NCI-H1105 treated with DMSO at 0.1 percent for 48 hours (cell line): ENCODE measurements at regions not wholly inside any gene's neighbourhood (a gene's known extent, or its start where the extent isn't known, plus 50 kb on each side); places are given as distances from the start of the nearest gene placed in this dataset.

Experiments used
- DNase-seq: peaks from one replicate; lab custom pipeline; 2025; lab: John Stamatoyannopoulos, UW

DNA sequence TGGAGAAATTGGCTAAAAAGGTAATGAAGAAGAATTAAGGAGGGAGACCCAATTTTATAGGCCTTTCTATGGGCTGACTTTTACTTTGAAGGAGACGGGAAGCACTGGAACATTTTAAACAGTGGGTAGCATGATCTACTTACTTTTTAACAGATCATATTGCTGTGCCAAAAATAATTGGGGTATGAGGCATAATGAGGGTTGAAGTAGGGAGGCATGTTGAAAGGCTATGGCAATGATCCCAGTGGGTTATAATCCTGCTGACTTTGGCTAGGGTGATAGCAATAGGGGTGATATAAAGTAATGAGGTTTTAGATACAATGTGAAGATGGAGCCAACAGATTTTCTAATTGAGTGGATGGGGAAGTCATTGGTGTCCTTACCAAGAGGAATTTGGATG, 73.2 kb downstream of the GPR37 start:
- peak; percentile 47 for DNase-seq

DNA sequence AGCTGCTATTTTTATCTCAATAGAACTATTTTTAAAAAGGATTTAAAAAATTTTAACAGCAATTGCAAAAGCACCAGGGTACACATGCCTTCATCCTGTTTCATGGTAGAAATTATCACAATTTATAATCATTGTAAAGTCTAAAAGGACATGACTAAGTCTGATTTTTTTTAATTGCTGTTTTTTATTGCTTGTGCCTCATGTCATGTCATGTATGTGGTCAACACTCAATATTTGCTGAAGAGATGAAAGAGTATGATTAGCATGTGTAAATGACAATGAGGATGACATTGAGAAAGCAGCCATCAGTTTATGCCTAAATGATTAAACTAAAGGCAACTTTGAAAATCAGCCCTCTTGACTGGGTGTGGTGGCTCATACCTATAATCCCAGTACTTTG, 74.8 kb downstream of the GPR37 start:
- no peak for DNase-seq

DNA sequence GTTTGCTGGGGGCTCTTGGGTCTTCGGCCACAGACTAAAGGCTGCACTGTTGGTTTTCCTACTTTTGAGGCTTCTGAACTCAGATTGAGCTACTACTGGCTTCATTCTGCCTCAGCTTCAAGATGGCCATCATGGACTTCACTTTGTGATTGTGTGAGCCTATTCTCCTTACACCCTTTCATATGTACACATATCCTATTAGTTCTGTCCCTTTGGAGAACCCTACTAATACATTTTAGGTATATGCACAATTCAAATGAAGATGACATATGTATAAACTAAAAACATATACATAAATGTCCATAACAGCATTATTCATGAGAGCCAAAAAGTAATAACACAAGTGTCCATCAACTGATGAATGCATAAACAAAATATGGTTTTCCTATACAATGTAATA, 75.7 kb downstream of the GPR37 start:
- DNase-seq: no peak

DNA sequence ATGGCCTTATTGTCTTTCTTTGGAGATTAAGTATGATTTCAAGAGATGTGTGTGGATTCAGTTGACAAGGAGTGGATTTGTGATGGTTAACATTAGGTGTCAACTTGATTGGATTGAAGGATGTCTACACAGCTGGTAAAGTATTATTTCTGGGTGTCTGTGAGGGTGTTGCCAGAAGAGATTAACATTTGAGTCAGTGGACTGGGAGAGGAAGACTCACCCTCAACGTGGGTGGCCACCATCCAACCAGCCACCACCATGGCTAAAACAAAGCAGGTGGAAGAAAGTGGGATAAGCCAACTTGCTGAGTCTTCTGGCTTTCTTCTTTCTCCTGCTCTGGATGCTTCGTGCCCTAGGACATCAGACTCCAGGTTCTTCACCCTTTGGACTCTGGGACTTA, 76.1 kb downstream of the GPR37 start:
- no peak for DNase-seq

DNA sequence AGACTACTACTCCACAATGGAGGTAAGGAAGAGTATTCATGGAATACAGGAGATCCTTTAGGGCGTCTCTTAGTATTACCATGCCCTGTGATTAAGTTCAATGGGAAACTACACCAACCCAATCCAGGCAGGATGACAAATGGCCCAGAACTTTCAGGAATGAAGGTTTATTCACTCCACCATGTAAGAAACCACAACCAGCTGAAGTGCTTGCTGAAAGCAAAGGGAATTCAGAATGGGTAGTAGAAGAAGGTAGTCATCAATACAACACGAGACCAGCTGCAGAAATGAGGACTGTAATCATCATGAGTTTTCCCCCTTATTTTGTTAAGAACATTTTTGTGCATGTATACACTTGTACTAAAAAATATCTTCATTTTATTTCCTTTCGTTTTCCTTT, 76.6 kb downstream of the GPR37 start:
- DNase-seq: no peak

DNA sequence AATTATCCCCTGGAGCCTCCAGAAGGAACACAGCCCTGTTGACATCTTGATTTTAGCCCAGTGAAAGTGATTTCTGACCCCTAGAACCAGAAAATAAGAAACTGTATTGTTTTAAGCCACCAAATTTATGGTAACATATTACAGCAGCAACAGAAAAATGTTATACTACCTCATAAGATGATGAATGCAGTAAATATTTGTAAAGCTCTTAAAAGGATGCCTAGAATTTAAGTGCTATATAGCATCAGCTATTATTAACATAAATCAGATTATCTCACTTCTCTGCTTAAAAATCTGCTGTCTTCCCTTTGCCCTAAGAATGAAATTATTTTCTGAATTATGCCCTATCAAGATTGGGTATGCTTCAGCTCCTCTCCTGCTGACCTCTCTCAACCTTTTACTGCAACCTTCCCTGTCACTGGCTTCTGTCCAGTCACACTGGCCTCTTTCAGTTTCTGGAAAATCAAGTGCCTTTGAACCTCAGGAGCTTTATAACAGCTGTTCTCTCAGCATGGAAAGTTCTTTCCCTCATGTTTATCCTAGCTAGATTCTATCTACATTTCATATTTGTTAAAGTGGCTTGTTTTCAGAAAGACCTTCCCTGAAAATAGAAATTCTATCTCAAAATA, 78.9 kb downstream of the GPR37 start:
- DNase-seq: no peak

DNA sequence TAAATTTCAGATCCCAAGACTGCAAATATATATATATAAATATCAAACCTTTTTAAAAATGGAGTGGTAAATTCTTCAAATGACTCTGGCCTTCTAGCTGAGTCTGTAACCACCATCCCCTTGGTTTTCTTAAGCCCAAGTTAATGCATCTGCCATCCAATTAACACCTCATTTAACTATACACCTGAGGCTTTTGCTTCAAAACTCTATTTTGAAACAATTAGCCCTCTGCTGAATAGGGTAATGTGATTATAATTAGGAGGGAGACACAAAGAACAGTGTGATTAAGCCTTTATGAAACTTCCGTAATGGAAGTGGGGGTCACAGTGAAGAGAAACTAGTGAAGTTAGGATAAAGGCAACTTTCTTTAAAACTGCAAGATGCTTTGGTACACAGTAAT, 83.6 kb downstream of the GPR37 start:
- no peak for DNase-seq

DNA sequence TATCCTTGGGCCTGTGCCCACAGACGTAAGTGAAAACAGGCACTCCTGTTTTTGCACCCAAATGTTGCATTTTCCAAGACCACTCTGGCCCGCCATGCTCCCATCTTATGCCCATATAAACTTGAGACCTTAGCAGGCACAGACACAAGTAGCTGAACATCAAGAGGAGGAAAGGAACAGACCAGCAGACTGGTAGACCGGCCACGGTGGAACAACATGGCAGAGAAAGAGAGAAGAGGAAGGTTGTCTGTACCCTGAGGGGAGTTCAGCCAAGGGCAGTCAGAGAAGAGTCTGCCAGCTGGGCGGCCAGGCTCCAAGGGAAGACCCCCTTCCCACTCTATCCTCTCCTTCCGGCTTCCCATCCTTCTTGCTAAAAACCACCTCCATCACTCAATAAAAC, 85.3 kb downstream of the GPR37 start:
- no peak for DNase-seq

DNA sequence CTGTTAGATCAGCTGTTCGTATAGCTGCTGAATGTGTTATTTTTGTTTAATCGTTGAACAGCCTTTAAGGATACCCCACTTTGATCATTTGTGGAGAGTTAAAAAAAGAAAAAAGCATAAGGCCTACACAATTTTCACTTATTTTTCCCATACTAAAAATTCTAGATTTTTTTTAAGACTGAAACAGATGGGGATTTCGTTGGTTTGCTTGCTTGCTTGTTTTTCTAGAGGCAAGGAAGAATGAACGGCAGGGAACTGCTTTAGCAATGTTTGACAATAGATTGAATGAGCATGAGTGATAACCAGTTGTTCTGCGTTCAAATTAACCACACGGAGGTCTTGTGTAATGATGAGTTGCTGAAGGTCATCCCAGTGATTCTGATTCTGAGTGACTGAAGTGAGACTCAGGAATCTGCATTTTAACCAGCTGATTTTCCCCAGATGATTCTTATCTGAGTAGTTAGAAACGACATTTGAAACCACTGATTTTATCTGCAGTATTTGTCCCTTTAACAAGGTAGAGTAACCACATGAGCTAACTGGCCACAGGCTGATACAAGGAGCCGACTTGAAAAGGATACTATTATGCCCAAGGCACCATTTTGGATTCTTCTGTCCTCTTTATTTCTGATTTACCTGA, 85.9 kb downstream of the GPR37 start:
- DNase-seq: no peak

DNA sequence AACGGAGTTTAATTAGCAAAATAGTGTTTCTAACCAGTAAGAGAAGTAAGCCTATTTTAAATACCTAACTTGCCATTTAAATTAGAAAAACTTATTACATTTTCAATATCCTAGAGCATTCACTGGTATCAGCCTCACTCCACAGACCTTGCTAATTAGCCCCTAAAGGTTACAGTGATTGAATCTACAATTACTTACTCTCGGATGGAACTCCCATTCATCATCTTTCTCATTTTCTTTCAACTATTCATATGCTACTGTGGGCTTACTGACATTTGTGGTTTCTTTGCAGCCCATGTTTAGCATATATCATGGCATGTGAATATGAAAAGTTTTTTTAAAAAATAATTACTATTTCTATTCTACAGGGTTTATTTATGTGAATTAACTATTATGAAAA, 86.4 kb downstream of the GPR37 start:
- no peak for DNase-seq

DNA sequence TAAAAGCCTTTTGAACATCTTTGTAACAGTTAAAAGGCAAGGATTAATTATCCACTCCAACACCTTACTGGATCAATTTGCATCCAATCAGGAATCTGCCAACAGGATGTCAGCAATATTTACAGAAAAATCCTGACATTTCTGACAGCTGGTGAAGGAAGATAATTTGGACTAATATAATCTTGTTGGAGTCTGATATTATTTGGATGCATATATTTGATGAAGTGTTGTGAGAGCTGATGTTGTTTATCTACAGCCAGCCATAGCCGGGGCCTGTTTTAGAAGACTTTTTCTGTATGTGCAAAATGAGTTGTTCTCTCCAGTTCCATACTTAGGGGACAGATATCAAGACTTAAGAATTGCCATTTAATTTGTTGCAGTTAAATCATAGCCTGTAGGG, 91.1 kb downstream of the GPR37 start:
- no peak for DNase-seq

DNA sequence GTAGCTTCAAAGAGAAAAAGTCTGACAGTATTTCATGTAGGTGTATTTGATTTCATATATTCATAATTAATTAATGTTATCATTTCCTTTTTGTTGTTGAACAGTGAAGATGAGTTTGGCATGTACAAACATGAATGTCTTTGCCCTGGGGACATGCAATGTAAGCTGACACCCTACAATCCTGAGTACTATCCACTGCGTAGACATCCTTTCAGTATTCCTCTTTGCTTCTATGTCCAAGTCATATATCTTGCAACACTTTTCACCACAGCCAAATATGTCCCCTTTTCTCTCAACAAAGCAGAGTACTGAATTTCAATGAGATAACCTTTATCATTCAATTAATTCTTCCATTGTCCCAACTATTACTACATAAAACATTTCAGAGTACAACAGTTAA, 93.6 kb downstream of the GPR37 start:
- DNase-seq: peak; percentile 56

DNA sequence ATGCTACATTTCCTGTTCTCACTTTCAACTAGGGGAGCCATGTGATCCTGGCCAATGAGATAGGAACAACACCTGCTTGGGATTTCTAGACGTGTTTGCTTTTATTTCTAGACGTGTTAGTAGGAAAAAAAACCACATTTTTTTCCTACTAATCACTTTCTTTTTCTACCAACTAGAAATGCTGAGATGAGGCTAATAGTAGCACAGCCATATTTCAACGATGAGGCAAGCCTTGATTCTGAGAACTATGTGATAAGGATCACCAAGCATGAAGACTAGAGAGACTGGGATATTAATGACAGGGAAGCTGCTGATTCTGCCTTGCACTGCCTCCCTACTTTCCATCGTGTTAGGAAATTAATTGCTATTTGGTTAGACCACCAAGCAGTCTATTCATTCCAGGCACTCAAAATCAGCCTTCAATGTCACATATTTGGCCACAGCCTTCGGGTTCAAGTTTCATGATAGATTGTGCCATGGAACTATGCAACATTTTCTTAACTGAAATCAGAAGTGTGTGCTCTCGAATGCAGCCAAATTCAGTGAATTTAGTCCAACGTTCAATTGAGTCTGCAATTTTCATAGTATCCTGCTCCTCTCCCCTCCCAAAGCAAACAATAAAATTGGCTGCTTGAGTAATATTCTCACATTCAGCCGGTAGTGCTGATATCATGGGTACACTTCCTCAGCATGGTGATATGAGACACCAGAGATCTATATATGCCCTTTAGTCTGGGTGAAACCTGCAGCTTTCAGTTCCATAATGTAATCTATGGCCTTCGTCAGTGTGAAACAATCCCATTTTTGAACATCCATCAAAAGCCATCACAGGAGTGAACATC, 98.1 kb downstream of the GPR37 start:
- DNase-seq: peak; percentile 49

DNA sequence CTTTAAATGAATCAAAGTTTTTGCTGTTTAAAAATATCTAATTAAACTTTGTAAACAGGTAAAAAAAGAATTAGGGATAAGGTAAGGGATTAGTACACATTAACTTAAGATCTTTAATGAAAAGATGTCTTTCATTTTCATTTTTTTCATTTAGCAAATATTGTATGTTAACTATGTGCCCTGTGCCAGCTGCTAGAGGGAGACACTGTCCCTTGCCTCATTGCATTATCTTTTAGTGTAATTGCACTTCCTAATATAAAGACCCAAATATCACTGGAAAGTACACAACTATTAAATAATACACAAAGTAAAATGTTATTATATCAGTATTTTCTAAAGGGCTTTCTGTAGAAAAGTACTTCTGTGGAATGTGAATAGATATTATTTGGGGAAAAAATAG, 102.7 kb downstream of the GPR37 start:
- DNase-seq: no peak

DNA sequence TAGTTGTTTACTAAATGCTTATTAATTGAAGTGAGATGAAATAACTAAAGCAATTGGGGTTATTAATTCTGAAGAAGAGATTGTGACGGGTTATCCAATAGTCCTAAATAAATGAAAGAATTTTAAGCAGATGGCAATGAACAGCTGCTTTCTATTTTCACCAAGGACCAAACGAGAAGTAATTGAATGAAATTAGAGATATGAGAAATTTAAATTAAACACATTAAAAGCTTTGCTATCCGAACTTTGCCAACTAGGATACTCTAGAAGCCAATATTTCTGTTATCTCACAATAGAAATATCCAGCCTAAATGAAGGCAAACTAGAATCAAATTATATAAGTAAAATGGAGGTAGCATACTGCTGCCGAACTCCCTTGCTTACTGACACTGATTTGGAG, 103.2 kb downstream of the GPR37 start:
- no peak for DNase-seq

DNA sequence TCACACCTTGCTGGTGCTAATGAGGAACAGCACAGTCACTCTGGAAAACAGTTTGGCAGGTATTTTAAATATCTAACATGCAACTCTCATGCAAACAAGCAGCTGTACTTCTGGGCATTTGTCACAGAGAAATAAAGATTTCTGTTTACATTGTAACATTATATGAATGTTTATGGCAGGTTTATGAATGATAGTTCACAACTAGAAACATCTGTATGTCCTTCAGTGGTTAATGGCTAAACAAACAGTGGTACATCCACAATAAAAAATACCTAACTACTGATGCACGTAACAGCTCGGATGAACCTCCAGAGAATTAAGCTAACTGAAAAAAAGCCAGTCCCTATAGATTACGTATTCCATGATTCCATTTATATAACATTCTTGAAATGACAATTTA, 109.6 kb downstream of the GPR37 start:
- peak; percentile 94 for DNase-seq

DNA sequence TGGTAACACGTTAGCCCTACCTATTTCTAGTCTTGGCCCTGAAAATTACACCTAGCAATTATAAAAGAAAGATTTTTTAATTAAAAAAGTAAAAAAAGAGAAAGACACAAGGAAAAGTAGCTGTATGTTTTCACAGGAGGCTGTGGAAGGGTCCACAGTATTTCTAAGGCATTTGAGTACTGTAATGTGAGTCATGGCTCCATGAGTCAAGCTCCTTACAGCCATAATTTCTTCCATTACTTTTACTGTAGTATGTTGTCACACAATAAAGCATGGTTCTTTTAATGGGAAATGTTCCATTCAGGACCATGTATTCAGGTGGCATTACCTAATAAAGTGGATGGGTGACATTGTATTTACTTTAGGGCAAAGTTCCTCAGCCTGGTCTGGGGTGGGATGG, 113.4 kb downstream of the GPR37 start:
- no peak for DNase-seq

DNA sequence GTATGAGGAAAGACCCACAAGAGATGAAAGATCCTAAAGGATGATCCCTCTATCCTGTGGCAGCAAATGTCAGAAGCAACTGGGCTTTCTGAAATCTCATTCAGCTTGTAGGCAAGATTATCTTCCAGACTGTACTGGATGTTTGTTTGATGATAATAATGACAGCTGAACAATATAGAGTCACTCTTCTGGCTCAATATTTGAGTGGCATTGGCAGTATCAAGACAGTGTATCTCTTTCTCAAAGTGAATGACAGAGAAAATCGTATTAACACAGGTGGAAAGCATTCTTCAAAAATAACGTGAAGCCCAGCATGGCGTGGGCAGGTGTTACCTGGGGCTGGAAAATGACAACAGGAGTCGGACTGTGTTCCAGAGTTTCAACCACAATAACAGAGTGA, 114.5 kb downstream of the GPR37 start:
- DNase-seq: no peak

DNA sequence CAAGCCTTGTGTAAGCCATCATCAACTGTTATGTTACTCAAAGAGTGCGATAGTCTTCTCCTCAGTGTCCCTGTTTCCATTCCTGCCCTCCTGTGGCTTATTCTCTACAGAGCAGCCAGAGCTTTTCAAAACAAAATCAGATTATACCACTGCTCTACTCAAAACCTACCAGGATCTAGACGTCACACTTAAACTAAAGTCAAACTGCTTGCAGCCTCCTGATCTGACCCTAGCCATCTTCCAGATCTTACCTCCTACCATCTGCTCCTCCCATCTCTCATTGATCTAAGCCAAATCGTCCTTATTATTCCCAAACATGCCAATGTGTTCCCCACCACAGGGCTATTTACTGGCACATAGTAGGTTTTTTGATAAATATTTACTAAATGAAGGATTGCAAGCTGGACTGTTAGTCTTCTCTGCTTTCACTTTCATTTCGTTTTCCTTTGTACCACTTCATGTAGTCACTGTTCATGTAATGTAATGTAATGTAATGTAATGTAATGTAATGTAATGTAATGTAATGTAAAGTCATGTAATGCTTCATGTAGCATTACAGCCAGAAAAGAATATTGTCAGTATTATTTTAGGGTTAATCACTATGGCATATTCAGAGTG, 116.1 kb downstream of the GPR37 start:
- no peak for DNase-seq

DNA sequence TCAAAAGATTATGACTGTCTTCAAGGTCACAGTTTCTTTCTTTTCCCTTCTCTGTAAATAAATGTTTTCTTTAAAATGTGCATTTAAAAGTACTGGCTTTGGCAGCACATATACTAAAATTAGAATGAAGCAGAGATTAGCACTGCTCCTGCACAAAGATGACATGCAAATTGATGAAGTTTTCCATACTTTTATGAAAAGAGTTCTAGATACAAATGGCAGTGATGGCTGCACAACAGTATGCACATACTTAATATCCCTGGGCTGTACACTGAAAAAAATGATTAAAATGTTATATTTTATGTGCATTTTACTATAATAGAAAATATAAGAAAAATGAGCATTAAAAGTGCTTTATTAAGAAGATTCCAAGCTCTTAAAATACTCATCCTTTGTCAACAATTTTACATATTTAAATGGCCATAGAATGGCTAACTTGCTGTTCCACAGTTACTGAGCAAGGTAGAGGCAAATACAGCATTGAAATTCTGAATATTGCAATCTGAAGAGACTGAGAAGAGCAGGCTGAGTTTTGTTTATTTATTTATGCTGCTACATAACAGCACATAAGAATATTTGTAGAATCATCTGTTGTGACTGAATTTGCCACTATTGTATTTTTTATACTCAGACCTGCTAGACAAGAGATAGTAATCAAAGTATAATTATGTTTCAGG, 117.8 kb downstream of the GPR37 start:
- DNase-seq: no peak

DNA sequence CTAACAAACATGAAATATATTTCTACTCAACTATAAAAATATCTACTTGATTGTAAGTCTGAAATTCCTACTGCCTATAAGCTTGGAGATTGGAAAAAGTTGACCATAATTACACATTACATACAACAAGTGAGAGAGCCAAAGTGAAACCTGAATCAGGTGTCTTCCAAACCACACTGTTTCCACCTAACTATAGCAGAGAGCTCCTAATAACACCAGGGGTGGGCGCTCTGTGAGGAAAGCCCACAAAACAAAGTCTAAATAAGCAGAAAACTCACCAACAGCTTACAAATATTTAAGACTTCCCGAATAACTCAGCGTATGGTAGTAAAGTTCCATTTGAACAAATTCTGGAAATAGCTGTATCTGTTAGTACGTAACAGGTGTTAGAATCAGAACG, 119.9 kb downstream of the GPR37 start:
- DNase-seq: no peak

DNA sequence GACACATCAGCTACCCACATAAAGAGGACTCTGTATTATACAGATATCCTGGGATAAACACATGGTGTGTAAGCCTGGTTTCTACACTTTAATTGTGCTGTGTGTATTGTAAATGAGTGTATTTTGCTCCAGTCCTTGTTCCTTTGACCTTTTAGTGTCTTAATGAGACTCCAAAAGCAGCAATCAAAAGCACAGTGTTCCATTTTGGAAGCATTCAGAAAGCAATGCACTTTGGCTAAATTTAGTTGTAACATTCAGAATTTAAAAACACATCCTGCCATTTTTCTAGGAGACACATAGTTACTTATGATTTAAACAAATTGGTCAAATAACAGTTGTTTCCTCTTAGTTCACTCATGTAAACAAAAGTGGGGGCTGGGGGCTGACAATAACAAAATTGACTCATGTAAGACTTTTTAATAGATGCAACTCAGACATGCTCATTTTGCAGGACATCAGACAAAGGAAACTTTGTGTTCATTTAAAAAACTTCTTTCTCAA, 122.2 kb downstream of the GPR37 start:
- no peak for DNase-seq
